ENCODE measurements at regions not wholly inside any gene's neighbourhood (a gene's known extent, or its start where the extent isn't known, plus 50 kb on each side); places are given as distances from the start of the nearest gene placed in this dataset.

- no peaks in the 10 kb centered on the region for H4K20me1 ChIP-seq (ENCODE audit: insufficient read depth)
- no peaks in the 10 kb centered on the region for H3K9me3 ChIP-seq (ENCODE audit: low read length)
- no peaks in the 10 kb centered on the region for H3K79me2 ChIP-seq (replicated peaks; ENCODE audit: insufficient read depth, low read length)
- no peak overlapping the region for H3K9ac ChIP-seq (ENCODE audit: low read length)
- H3K4me2 ChIP-seq (ENCODE audit: low read length) = no peak overlapping the region
- H2AFZ ChIP-seq (ENCODE audit: low read depth, low read length) = no peak overlapping the region
- H3K27me3 ChIP-seq (ENCODE audit: insufficient read depth, low read depth, low read length) = no peaks in the 10 kb centered on the region
- H3F3A ChIP-seq (ENCODE audit: insufficient read depth, low read length, poor library complexity, severe bottlenecking) = no peaks in the 10 kb centered on the region
- H3K36me3 ChIP-seq (ENCODE audit: insufficient read depth, low read length) = no peaks in the 10 kb centered on the region
- no peaks in the 10 kb centered on the region for H3K9me2 ChIP-seq (ENCODE audit: insufficient read depth, low read length)
- TF ChIP-seq, protein P1, sequence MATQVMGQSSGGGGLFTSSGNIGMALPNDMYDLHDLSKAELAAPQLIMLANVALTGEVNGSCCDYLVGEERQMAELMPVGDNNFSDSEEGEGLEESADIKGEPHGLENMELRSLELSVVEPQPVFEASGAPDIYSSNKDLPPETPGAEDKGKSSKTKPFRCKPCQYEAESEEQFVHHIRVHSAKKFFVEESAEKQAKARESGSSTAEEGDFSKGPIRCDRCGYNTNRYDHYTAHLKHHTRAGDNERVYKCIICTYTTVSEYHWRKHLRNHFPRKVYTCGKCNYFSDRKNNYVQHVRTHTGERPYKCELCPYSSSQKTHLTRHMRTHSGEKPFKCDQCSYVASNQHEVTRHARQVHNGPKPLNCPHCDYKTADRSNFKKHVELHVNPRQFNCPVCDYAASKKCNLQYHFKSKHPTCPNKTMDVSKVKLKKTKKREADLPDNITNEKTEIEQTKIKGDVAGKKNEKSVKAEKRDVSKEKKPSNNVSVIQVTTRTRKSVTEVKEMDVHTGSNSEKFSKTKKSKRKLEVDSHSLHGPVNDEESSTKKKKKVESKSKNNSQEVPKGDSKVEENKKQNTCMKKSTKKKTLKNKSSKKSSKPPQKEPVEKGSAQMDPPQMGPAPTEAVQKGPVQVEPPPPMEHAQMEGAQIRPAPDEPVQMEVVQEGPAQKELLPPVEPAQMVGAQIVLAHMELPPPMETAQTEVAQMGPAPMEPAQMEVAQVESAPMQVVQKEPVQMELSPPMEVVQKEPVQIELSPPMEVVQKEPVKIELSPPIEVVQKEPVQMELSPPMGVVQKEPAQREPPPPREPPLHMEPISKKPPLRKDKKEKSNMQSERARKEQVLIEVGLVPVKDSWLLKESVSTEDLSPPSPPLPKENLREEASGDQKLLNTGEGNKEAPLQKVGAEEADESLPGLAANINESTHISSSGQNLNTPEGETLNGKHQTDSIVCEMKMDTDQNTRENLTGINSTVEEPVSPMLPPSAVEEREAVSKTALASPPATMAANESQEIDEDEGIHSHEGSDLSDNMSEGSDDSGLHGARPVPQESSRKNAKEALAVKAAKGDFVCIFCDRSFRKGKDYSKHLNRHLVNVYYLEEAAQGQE (IDR thresholded peaks at IDR 0.05; ENCODE audit: borderline replicate concordance) = no peak
- TF ChIP-seq CTCF (IDR thresholded peaks at IDR 0.05; ENCODE audit: poor library complexity, severe bottlenecking) (no peak), EP300 (conservative IDR thresholded peaks at IDR 0.05; ENCODE audit: poor library complexity, severe bottlenecking) (no peak), EZH2 (IDR thresholded peaks at IDR 0.05; ENCODE audit: borderline replicate concordance, insufficient read depth, low read length, poor library complexity, severe bottlenecking) (no peak), SMC3 (conservative IDR thresholded peaks at IDR 0.05; ENCODE audit: poor library complexity) (no peak), POLR2AphosphoS5 (IDR thresholded peaks at IDR 0.05) (no peak), RAD21 (conservative IDR thresholded peaks at IDR 0.05) (no peak), TAF1 (IDR thresholded peaks at IDR 0.05; ENCODE audit: low read depth) (no peak), MXI1 (conservative IDR thresholded peaks at IDR 0.05; ENCODE audit: poor library complexity, severe bottlenecking) (no peak)
- no peak overlapping the region for H3K27ac ChIP-seq (ENCODE audit: low read length)
- no peak overlapping the region for H3K4me3 ChIP-seq (ENCODE audit: low read length)
Measured at GRCh38 chr9:113669522-113670115, 206.1 kb downstream of the RGS3 start.

- H3F3A ChIP-seq (ENCODE audit: insufficient read depth, low read length, poor library complexity, severe bottlenecking) = no peaks in the 10 kb centered on the region
- no peaks in the 10 kb centered on the region for H3K36me3 ChIP-seq (ENCODE audit: insufficient read depth, low read length)
- H2AFZ ChIP-seq (ENCODE audit: low read depth, low read length) = no peak overlapping the region
- no peak overlapping the region for H3K4me2 ChIP-seq (ENCODE audit: low read length)
- H3K9me3 ChIP-seq (ENCODE audit: low read length) = no peaks in the 10 kb centered on the region
- no peak overlapping the region for H3K4me3 ChIP-seq (ENCODE audit: low read length)
- H3K9me2 ChIP-seq (ENCODE audit: insufficient read depth, low read length) = no peaks in the 10 kb centered on the region
- H3K79me2 ChIP-seq (replicated peaks; ENCODE audit: insufficient read depth, low read length) = no peaks in the 10 kb centered on the region
- H3K9ac ChIP-seq (ENCODE audit: low read length) = no peak overlapping the region
- H4K20me1 ChIP-seq (ENCODE audit: insufficient read depth) = no peaks in the 10 kb centered on the region
- H3K27me3 ChIP-seq (ENCODE audit: insufficient read depth, low read depth, low read length) = no peaks in the 10 kb centered on the region
- TF ChIP-seq, protein P1 (IDR thresholded peaks at IDR 0.05; ENCODE audit: borderline replicate concordance) = no peak
- TF ChIP-seq SMC3 (conservative IDR thresholded peaks at IDR 0.05; ENCODE audit: poor library complexity) = no peak
- TF ChIP-seq EZH2 (IDR thresholded peaks at IDR 0.05; ENCODE audit: borderline replicate concordance, insufficient read depth, low read length, poor library complexity, severe bottlenecking) = no peak
- no peak for TF ChIP-seq CTCF (IDR thresholded peaks at IDR 0.05; ENCODE audit: poor library complexity, severe bottlenecking)
- TF ChIP-seq RAD21 (conservative IDR thresholded peaks at IDR 0.05) = no peak
- TF ChIP-seq EP300 (conservative IDR thresholded peaks at IDR 0.05; ENCODE audit: poor library complexity, severe bottlenecking) = no peak
- TF ChIP-seq TAF1 (IDR thresholded peaks at IDR 0.05; ENCODE audit: low read depth) = no peak
- TF ChIP-seq MXI1 (conservative IDR thresholded peaks at IDR 0.05; ENCODE audit: poor library complexity, severe bottlenecking) = no peak
- no peak for TF ChIP-seq POLR2AphosphoS5 (IDR thresholded peaks at IDR 0.05)
- no peak overlapping the region for H3K27ac ChIP-seq (ENCODE audit: low read length)
Measured at GRCh38 chr9:113673726-113674125, 202.4 kb upstream of the ZNF618 start.

Measured in neural cell (in vitro differentiated cells).